Smooth muscle cell (in vitro differentiated cells): ENCODE measurements at regions not wholly inside any gene's neighbourhood (a gene's known extent, or its start where the extent isn't known, plus 50 kb on each side); places are given as distances from the start of the nearest gene placed in this dataset.

Experiments used
- DNase-seq: peaks from one replicate; lab custom pipeline; 2025; ENCODE audit not compliant: unreplicated experiment; lab: John Stamatoyannopoulos, UW
- H2AFZ ChIP-seq: fragments of 200-600 bp; sonication (generic); 2 replicates; pipeline ENCODE4 v1.6.0; 2016; ENCODE audit warnings: antibody characterized with exemption, low read depth, mild to moderate bottlenecking
- H3F3A ChIP-seq: fragments of 200-600 bp; sonication (generic); 2 replicates; pipeline ENCODE4 v1.6.0; 2017; ENCODE audit warnings: antibody characterized with exemption, low read depth
- H3K27ac ChIP-seq: fragments of 200-600 bp; sonication (generic); 2 replicates; pipeline ENCODE4 v1.5.1; 2016; ENCODE audit warnings: low read depth, mild to moderate bottlenecking
- H3K27me3 ChIP-seq: fragments of 200-600 bp; sonication (generic); 2 replicates; pipeline ENCODE4 v1.6.1; 2016; ENCODE audit warnings: low read depth, mild to moderate bottlenecking
- H3K36me3 ChIP-seq: fragments of 200-600 bp; sonication (generic); 2 replicates; pipeline ENCODE4 v1.5.1; 2016; ENCODE audit warnings: low read depth
- H3K4me1 ChIP-seq: fragments of 200-600 bp; sonication (generic); 2 replicates; pipeline ENCODE4 v1.5.1; 2016; ENCODE audit warnings: low read depth
- H3K4me2 ChIP-seq: fragments of 200-600 bp; sonication (generic); 2 replicates; pipeline ENCODE4 v1.6.0; 2016; ENCODE audit warnings: mild to moderate bottlenecking
- H3K4me3 ChIP-seq: fragments of 200-600 bp; sonication (generic); 2 replicates; pipeline ENCODE4 v1.5.1; 2016; ENCODE audit warnings: mild to moderate bottlenecking
- H3K79me2 ChIP-seq: fragments of 200-600 bp; sonication (generic); 2 replicates; pipeline ENCODE4 v1.6.0; 2016; ENCODE audit warnings: low read depth, mild to moderate bottlenecking
- H3K9ac ChIP-seq: fragments of 200-600 bp; sonication (generic); 2 replicates; pipeline ENCODE4 v1.6.0; 2016; ENCODE audit warnings: low read depth
- H3K9me3 ChIP-seq: fragments of 200-600 bp; sonication (generic); replicated peaks from 2 replicates; pipeline ENCODE4 v1.5.1; 2016; ENCODE audit warnings: low read depth
- H4K20me1 ChIP-seq: fragments of 200-600 bp; sonication (generic); 2 replicates; pipeline ENCODE4 v1.6.0; 2016; ENCODE audit warnings: low read depth
- WGBS: methylation state at CpG from one replicate; pipeline ENCODE4 v1.1.7; 2016; ENCODE audit warnings: low lambda C conversion rate; 5-methylcytosine and 5-hydroxymethylcytosine counted together
- TF ChIP-seq, protein P1 (sequence below): fragments of 200-600 bp; sonication (generic); IDR thresholded peaks from 2 replicates; pipeline ENCODE4 v1.5.1; 2017; ENCODE audit warnings: borderline replicate concordance, mild to moderate bottlenecking, antibody characterized with exemption; ENCODE audit not compliant: insufficient read depth, poor library complexity, severe bottlenecking

- no peaks in the 10 kb centered on the region for H4K20me1 ChIP-seq
- H2AFZ ChIP-seq, result no peak overlapping the region
- H3K4me3 ChIP-seq, result no peak overlapping the region
- H3K79me2 ChIP-seq, result no peaks in the 10 kb centered on the region
- H3K36me3 ChIP-seq, result no peaks in the 10 kb centered on the region
- no peak overlapping the region for H3K9ac ChIP-seq
- peaks cover 5% of the 10 kb centered on the region for H3F3A ChIP-seq
- no peaks in the 10 kb centered on the region for H3K27me3 ChIP-seq
- no peak for DNase-seq
- TF ChIP-seq, protein P1, sequence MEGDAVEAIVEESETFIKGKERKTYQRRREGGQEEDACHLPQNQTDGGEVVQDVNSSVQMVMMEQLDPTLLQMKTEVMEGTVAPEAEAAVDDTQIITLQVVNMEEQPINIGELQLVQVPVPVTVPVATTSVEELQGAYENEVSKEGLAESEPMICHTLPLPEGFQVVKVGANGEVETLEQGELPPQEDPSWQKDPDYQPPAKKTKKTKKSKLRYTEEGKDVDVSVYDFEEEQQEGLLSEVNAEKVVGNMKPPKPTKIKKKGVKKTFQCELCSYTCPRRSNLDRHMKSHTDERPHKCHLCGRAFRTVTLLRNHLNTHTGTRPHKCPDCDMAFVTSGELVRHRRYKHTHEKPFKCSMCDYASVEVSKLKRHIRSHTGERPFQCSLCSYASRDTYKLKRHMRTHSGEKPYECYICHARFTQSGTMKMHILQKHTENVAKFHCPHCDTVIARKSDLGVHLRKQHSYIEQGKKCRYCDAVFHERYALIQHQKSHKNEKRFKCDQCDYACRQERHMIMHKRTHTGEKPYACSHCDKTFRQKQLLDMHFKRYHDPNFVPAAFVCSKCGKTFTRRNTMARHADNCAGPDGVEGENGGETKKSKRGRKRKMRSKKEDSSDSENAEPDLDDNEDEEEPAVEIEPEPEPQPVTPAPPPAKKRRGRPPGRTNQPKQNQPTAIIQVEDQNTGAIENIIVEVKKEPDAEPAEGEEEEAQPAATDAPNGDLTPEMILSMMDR, result no peak
- H3K9me3 ChIP-seq, result peaks cover 9% of the 10 kb centered on the region
- H3K4me2 ChIP-seq, result no peak overlapping the region
- peaks cover 18% of the 10 kb centered on the region for H3K4me1 ChIP-seq
- 90% methylated on average over 6 of the region's 6 CpGs for WGBS
- H3K27ac ChIP-seq, result no peak overlapping the region
Observed at GRCh38 chr2:74760875-74761630, 72.9 kb upstream of the HK2 start.

DNA sequence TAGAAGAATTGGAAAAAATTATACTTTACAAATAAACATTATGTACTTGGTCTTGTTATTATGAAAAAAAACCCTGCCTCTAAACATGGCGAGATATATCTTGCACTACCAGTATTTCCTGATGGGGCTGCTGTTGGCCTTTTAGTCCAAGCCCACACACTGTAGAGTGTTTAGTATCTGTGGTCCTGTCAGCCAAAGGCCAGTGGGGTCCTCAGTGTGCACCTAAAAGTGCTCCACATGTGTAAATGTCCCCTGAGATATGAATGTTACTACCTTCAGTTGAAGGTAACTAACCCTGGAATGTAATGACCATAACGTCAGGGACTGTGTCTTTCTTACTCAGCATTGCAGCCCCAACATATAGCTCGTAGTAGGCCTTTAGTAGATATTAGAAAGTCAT is 71.1 kb upstream of the HK2 start:
- H2AFZ ChIP-seq, result no peak overlapping the region
- no peak for DNase-seq
- H3K4me1 ChIP-seq, result peaks cover 18% of the 10 kb centered on the region
- no peak overlapping the region for H3K27ac ChIP-seq
- no peak overlapping the region for H3K4me2 ChIP-seq
- no peak overlapping the region for H3K4me3 ChIP-seq
- H4K20me1 ChIP-seq, result no peaks in the 10 kb centered on the region
- no peaks in the 10 kb centered on the region for H3K79me2 ChIP-seq
- H3K27me3 ChIP-seq, result no peaks in the 10 kb centered on the region
- 90% methylated on average over 3 of the region's 3 CpGs for whole genome bisulfite sequencing
- peaks cover 5% of the 10 kb centered on the region for H3F3A ChIP-seq
- TF ChIP-seq, protein P1, result no peak
- H3K36me3 ChIP-seq, result no peaks in the 10 kb centered on the region
- H3K9me3 ChIP-seq, result peaks cover 4% of the 10 kb centered on the region
- H3K9ac ChIP-seq, result no peak overlapping the region

DNA sequence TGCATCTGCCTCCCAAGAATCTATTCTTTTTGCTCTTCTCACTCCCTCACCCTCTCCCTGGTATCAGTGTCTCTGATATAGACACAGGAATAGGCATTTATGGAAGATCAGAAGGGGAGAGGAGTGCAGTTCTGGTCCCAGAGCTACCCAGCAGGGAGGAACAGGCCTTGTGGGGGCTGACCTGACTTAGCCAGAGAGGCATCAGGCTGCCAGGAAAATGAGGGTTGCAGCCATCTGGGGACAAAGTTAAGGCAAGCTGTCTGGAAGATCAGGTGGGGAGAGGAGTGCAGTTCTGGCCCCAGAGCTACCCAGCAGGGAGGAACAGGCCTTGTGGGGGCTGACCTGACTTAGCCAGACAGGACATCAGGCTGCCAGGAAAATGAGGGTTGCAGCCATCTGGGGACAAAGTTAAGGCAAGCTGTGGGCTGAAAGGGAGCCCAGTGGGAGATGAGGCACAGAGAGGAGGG is 69.9 kb upstream of the HK2 start:
- H3K27ac ChIP-seq, result peak overlapping the region; percentile 48
- no peak overlapping the region for H3K9ac ChIP-seq
- H2AFZ ChIP-seq, result peak overlapping the region; percentile 65
- peaks cover 18% of the 10 kb centered on the region for H3K4me1 ChIP-seq
- TF ChIP-seq, protein P1, result no peak
- no peak for DNase-seq
- H3K9me3 ChIP-seq, result no peaks in the 10 kb centered on the region
- H3F3A ChIP-seq, result peaks cover 5% of the 10 kb centered on the region
- H4K20me1 ChIP-seq, result no peaks in the 10 kb centered on the region
- no peaks in the 10 kb centered on the region for H3K79me2 ChIP-seq
- no peak overlapping the region for H3K4me3 ChIP-seq
- H3K36me3 ChIP-seq, result no peaks in the 10 kb centered on the region
- no peak overlapping the region for H3K4me2 ChIP-seq
- no peaks in the 10 kb centered on the region for H3K27me3 ChIP-seq
